GM21367 (cell line): ENCODE measurements at regions not wholly inside any gene's neighbourhood (a gene's known extent, or its start where the extent isn't known, plus 50 kb on each side); places are given as distances from the start of the nearest gene placed in this dataset.

Experiments
- ATAC-seq: cut with Tn5 transposase; IDR thresholded peaks from one replicate; pipeline ENCODE4 v1.9.1; 2021; ENCODE audit not compliant: unreplicated experiment

DNA sequence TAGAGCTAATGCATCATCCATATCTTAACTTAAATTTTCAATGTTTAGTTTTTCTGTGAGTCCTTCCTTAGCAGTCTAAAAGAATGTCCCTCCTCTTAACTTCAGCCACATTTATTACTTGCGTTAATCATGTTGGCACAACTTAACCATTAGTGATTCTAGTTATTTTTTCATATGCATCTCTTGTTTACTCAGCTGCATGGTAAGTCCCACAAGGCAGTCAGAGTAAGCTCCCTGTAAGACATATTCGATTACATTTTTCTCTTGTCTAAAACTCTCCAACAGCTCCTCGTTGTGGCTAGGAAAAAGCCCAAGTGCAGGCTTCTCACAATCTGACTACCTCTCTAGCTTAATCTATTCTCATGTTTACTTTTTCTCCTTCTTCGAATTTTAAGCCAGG lies 2045.3 kb upstream of the PIK3C3 start:
- ATAC-seq = no peak

DNA sequence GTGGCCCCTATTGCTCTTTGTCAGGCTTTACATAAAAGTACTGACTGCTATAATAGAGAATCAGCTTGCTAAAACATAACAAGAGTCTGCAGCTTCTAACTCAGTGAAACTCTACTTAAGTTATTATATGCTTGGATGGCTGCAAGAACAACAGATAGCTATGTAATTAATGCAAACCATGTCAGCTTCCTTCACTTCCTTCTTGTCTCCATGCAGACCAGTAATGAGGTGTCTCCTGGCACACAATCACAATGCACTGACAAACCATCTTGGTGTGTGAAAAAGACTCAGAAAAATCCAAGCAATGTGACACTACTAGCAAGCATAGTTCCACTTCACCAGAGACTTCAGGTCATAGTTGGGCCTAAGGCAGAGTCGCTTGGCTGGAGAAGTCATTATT lies 2068.9 kb upstream of the PIK3C3 start:
- no peak for ATAC-seq

DNA sequence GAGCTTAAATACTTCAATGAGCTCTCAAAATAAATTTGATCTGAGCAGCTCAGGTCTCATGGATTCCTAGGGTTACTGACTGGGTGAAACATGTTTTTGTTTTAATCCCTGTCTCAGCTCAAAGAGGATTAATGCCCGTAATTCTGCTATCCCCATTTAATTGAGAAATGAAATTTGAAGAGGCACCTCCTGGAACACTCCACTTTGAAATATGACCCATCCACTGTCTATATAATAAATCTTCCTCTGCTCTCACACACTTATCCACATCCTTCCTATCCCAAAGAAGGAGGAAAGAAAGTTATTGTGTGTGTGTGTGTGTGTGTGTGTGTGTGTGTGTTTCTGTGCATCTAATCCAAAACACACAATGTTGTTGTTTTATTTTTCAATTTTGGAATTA lies 2082.4 kb upstream of the PIK3C3 start:
- ATAC-seq = no peak

DNA sequence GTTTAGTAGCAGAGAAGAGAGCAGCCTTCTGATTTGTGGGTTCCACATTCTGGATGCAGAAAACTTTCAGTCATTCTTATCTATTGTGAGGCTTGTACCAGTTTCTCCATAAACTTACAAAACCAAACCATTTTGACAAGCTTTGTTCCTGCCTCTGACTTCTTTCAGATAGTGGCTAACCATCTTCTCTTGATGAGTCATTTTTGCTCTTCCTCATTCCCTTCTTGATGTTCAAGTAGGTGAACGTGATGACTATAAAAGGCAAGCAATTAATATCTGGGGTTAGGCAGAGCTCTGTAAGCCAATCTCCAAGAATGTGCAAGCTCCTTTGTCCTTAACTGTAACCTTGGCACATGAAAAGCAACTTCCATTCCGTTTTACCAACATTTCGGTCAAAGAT lies 2083.1 kb upstream of the PIK3C3 start:
- no peak for ATAC-seq

DNA sequence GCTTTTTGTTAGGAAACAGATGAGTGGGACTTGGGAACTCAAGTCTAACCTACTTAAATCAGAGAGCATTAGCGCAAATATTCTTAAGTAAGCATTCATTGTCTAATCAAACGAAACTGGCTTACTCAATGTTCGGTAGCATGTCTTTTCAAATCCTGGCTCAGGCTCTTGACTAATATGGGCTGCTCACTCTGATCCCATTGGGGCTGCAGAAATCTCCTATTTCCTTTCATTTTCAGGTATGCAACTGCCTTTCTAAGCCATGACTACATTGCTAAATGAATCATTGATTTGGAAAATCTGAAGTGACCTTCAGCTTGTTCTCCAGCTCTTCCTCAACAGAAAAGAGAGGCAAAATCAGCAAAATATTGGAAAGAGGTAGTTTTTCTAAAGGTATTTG lies 2084.4 kb upstream of the PIK3C3 start:
- ATAC-seq = no peak

DNA sequence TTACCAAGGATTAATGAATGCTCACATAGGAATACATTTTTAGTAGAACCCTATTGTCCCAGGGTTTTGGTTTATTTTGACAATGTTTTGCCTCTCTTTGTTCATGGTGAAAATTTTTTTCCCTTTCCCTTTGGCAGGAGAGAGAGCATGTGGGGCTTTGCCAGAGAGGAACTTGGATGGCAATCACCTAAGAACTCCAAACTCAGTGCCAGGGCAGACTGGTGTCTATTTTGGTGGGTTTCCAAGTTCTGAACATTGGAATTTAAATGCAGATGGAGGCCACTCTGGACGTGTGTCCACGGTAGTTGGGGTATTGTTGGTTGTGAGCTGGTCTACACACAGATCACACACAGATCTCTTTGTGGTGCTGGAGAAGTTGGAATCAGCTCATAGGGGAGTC lies 2091.1 kb upstream of the PIK3C3 start:
- no peak for ATAC-seq

DNA sequence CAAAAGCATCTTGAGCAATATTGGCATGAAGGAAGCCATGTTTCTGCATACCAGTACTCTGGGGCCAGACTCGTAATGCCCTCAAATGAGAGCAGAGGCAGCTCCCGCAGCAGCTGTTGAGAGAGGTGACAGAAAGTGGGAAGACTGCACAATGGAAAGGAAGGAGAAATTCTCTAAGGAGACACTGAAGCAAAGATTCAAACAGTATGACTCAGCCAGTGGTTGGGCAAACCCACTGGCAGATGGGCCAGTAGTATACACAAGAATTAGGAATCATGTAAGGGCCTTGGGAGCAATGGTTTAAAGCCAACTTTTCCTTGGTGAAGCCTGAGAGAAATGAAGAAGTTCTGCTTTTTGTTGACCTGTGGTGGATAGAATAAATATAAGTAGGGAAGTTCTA lies 2092.7 kb upstream of the PIK3C3 start:
- no peak for ATAC-seq

DNA sequence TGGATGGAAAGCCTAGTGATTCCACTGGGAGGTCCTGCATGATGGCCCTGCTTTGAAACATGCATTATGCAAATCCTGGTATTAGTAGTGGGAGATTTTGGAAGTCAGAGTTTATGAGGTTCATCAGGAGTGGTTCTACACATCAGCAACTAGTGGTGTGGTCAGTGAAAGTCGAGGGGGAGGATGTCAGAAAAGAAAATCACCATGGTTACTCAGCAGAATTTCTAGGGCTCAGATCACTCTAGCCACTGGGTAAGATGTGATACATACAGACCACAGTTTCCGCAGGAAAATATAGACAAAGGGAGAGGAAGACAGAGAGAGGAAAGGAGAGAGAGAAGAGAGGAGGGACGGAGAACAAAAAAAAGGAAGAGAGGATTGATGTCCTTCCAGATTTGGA lies 2100.7 kb upstream of the PIK3C3 start:
- ATAC-seq = no peak

DNA sequence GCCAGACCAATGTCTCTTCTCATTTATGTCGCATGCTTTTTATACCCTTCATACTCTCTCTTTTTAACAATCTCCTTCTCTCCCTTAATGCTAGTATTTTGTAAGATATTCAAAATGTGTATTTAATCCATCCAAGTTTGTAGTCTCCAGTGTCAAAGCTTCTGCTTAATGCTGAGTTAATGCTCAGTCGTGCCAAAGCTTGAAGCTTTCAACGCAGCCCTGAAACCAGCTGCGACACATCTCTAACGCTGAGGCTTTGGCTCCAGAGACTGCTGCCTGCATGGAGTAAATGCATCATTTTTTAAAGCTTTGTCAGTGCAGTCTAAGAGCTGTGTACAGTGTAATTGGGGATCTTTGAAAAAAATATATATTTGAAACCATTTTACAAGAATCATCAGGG lies 2108.8 kb upstream of the PIK3C3 start:
- no peak for ATAC-seq

DNA sequence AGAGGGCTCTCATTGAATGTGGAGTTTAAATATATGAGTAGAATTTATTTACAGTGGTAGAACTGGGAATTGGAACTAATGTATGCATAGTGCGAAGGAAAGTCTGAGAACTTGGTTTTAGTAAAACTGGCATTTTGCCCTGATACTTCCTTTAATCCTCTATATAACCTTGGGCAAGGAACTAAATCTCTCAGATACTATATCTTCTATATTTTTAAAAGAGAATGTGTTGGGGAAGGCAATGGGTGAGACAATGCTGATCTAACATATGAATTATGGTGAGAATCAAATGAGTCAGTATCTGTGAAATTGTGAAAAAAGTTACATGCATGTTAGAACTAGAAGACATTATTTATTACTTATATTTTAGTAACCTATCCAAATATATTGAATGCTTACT lies 2109.4 kb upstream of the PIK3C3 start:
- no peak for ATAC-seq

DNA sequence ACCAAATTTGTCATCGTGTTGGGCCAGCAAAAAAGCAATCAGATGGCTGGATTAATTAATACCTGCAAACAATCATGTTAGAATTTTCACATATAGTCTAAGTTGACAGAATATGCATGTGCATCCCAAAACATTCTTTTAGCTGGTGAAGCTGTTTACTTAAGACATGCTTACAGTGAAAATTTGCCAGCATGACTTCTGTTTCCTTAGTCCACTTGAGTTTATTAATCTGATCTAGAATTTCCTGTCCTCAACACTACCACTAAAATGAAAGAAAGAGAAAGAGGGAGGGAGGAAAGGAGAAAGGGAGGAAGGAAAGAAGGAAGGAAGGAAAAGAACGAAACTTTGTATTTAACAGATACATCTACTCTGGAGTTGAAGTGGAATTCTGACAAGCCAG lies 2109.9 kb upstream of the PIK3C3 start:
- no peak for ATAC-seq

DNA sequence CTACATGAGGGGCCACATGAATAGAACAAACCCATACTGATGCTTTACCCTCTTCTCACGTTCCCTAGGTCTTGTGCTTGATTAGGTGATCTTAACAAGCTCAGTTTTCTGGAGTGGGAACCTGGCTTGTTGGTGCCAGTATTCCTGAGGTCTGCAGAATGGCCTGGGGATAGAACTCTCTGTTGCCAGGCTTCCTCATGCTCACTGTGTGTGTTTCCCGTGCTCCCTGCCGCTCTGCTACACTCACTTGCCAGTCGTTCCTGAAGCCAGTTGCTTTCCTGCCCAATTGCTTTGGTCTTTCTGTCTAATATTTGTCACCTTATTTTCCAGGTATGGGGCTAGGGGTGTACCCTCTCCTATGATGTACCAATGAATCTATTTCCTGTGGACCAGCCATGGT lies 2111.5 kb upstream of the PIK3C3 start:
- no peak for ATAC-seq

DNA sequence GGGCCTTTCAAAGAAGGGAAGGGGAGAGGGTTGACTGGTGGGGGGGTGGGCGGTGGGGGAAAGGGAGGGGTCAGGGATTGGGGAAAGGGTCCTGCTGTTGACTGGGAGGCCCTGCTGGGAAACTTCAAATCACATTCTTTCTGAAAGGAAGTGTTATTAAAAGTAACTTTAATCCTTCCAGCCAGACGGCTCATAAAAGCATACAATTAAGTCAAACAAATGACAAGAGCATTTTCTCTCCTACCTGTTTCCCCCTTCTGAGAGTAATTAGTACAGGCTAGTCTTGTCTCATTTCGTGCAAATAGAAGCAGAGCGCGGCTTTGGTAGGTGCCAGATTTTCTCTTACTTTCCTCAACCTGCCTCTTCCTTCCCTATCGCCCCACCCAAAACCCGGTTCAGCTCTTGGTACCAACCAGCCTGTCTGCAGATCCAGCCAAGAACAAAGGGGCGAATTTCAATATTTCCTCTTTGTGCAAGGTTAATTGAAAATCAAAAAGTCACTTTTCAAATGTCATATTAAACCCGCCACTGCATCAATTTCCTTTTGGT lies 2112.6 kb upstream of the PIK3C3 start:
- no peak for ATAC-seq

DNA sequence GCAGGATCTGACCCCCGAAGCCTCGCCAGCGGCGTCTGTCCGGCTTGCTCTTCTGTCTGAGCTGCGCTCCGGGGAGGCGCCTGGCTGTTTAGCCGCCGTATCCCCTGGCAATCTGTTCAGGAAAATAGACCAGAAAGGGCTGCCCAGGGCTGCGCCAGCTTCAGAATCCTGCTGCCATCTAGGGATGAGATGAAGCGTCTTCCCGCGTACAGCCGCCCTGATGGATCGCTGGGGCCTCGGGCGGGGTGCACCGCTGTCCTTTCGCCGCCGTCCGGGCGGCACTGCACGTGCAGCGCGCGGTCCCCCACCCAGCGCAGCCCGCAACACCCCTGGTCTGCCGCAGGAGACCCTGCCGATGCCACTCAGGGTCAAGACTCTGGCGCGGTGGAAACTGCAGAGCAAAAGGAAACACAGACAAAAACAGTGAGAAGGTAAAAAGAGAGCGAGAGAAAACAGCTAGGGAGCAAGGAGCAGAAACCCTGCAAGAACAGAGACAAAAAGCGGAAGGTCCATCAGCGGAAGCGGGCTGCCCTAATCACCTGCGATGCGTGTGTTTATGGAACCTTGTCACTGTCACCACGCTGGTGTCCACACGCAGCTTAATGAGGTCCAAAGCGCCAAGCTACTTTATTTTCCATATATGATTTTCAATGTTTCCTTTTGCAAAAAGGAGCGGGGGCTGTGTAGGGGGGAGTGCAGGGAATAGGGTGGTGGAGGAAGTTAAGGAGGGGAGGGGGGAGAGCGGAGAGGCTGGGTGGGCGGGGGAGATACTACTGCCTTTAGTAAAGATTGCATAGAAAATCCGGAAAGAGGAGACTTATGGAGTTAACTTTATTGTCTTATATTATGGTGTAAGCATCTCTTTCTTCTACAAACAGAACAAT lies 2113.3 kb upstream of the PIK3C3 start:
- no peak for ATAC-seq

DNA sequence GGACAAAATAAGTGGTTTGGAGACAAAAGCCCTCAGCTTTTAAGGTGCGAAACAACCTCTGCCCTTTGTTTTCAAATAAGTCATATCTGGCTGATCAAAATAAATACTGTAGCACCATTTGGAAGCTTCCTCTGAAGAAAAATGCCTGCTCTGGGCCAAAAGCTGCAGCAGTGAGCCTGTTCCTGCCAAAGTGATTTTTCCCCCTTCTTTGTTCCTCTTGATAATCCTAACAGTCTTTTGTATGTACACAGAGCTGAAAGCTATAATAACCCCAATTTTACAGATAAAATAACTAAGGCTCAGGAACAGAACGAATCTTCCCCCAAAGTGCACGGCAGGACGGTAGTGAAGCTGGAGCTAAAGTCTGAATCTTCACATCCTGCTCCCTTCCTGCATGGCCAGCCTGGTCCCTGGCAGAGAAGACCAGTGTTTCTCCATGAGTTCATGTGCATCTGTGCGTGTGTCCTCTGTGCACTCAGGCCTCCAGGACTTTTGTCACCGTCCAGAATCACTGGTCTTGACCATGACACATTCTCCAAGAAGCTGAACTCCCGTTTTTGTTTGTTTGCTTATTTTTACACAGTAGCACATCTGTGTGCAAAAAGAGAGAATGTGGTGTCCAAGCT lies 2114.1 kb upstream of the PIK3C3 start:
- no peak for ATAC-seq

DNA sequence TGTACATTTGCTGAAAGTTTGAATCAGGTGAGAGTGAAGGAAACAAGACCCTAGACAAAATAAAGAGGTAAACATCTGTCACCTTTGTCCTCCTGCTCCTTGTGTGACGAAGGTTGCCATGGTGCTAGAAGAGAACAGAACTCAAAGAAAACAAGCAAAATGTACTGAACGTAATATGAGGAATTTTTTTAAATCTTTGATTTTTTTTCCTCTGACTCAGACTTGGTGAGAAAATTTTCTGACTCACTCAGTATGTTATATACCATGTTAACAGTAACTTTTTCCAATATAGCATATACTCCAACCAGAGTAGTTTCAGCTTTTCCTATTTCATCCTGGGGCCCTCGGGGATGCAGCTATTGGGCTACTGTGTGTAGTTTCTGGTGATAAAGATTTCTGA lies 2114.6 kb upstream of the PIK3C3 start:
- ATAC-seq = no peak

DNA sequence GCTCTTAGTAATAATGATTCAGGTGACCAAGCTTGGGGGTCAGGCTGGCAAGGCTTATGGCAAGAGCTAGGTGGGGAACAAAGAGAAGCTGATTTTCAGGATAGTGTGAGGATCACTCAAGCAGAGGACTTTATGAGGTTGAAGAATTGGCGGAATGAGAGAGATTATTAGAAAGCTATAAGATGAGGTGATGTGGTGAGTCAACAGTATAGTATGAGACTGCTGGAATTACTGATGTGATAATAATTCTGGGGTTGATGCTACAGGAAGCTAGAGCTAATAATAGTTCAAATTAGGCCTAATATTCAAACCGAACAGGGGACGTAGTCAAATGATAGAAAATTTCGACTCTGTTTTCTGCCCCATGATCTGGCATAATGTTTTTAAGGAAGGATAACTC lies 2115.3 kb upstream of the PIK3C3 start:
- no peak for ATAC-seq

DNA sequence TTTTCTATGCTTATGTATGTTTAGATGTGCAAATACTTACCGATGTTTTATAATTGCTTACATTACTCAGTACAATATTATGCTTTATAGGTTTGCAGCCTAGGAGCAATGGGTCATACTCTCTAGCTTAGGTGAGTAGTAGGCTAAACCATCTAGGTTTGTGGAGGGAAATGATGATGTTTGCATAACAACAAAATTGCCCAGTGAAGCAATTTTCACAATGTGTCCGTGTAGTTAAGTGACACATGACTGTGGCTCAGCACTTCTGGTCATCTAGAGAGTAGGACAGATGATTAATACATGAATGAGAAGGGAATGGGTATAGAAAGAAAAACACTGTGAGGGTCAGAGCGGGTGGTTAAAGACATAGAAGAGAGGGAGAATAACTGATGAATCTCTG lies 2116.2 kb upstream of the PIK3C3 start:
- ATAC-seq = no peak

DNA sequence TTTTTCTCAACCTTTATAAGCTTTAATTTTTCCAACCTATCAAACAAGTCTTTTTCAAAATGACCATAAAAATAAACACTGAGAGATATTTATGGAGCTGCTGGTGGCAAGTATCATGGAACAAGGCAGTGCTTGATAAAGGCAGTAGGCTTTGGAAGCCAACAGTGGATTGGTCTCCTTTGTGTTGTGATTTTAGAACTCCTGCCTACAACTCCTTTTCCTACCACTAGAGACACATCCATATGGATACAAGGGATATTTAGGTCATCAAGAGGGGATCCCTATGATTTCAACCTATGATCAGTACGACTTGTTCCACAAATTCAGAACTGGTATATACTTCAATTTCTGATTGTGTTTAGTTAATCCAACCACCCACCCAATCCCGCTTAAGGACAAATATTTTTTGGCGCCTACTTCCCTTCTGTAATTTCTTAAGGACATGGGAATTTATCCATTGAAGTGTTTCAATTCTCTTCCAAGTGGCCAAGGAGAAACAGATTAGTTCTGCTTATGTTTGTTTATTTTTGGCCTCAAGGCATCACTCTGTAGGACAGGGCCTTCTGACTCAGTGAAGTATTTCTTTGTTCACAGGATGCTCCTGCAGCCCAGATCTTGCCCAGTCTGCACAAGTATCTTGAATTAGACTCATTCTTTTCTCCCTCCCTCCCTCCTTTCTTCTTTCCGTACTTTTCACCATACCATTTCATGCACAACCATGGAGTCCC lies 2119.6 kb upstream of the PIK3C3 start:
- ATAC-seq = no peak

DNA sequence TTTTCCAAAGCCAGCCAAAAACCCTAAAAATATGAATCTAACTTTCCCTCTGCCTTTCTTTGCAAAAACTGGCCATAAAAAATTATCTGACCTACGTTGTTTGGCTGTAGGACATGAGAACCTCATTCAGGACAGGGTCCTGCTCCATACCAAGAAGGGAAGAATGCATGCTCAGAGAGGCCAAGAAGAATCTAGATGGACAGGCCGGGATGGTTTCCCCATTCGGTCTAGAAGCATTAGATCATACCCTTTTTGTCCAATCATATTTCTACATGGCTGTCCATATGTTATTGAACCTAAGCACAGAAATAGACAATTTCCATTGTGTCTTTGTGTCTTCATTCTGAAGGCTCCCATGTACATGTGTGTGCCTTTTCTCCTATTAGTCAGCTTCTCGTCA lies 2120.4 kb upstream of the PIK3C3 start:
- no peak for ATAC-seq

DNA sequence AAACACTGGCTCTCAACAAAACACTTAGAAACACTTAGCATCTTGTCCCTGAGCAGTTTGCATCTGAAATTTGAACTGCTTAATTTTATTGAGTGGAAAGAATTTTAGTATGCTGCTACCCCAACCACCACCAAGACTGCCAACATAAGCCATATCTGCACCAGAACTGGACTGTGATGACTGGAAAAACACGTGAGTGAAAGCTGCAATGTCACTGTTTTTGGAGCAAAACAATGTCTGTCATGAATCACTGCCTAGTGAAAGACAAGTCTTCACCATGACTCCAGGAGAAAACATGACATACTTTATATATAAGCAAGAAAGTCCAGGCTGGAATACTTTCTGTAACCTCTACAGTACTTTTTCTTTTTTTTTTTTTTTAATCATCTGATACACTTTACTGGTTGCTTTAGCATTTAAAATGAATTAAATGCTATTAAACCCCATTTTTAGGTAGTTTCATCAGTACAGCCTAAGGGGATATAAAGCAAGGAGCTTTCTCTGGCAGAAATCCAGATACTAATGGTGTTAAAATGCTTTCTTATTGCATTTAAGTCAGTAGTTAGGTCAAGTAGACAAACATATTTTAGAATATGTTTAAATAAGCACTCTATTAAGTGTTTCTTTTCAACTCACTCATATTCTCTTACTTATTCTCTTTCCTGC lies 2129.4 kb upstream of the PIK3C3 start:
- ATAC-seq = no peak
